Stomach (tissue), 4 donors: ENCODE measurements at regions not wholly inside any gene's neighbourhood (a gene's known extent, or its start where the extent isn't known, plus 50 kb on each side); places are given as distances from the start of the nearest gene placed in this dataset.

Experiments used
- EP300 ChIP-seq: sonication (generic); formaldehyde crosslinking; IDR thresholded peaks from one replicate; pipeline ENCODE4 v1.6.1; 2017; ENCODE audit warnings: antibody characterized with exemption
- POLR2A ChIP-seq, 4 donors: fragments of 450-650 bp; IDR thresholded peaks; one replicate each; pipeline ENCODE4 v1.6.1; 2016; ENCODE audit warnings: antibody characterized with exemption in 4 of 4, control low read depth in 2 of 4, mild to moderate bottlenecking in 1 of 4, moderate library complexity in 1 of 4
- POLR2AphosphoS5 ChIP-seq, 3 donors: sonication (generic); formaldehyde crosslinking; IDR thresholded peaks; one replicate each; pipeline ENCODE4 v1.6.1; 2016; ENCODE audit warnings: antibody characterized with exemption in 3 of 3
- TF ChIP-seq, protein P1 (sequence below), 7 experiments: fragments of 450-650 bp in 4 of 7; fragments of 200-600 bp in 3 of 7; sonication (generic) in 3 of 7; IDR thresholded peaks; one replicate each; pipeline ENCODE4 v1.5.1; 2016 to 2019; ENCODE audit warnings: antibody characterized with exemption in 7 of 7, control low read depth in 2 of 7, mild to moderate bottlenecking in 1 of 7

DNA sequence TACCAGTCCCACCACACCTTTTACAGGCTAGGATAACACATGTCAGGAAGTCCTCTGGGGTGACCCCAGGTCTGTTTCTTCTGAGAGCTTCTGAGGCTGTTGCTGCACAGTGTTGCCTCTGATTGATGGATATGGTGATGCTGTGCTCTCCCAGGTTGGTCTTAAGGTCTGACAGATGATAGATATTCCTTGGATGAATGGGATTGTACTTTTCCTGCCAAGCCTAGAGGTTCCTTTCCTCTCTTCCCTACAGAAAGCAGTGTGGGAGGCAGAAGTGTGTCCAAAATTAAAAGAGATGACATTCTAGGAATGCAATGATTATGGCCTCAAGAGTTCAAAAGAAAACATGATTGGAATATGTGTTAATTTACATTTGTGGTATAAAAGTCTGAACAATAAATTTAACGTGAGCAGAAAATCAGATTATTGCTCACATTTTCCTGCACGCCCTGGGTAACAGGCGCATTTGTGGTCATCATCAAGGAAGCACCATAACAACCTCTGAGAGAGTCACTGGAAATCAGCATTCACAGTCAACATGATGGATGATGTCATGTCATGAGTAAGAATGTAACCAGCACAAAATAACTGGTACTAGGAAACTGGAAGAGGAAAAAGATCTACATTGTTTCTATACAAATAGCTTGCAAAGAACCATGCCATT is 73.7 kb downstream of the BBS10 start:
- TF ChIP-seq, protein P1, sequence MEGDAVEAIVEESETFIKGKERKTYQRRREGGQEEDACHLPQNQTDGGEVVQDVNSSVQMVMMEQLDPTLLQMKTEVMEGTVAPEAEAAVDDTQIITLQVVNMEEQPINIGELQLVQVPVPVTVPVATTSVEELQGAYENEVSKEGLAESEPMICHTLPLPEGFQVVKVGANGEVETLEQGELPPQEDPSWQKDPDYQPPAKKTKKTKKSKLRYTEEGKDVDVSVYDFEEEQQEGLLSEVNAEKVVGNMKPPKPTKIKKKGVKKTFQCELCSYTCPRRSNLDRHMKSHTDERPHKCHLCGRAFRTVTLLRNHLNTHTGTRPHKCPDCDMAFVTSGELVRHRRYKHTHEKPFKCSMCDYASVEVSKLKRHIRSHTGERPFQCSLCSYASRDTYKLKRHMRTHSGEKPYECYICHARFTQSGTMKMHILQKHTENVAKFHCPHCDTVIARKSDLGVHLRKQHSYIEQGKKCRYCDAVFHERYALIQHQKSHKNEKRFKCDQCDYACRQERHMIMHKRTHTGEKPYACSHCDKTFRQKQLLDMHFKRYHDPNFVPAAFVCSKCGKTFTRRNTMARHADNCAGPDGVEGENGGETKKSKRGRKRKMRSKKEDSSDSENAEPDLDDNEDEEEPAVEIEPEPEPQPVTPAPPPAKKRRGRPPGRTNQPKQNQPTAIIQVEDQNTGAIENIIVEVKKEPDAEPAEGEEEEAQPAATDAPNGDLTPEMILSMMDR (IDR thresholded peaks at IDR 0.05), result no peak
- TF ChIP-seq EP300, result no peak
- no peak for TF ChIP-seq POLR2AphosphoS5 (IDR thresholded peaks at IDR 0.05)
- no peak for TF ChIP-seq POLR2A (IDR thresholded peaks at IDR 0.05)
